COR-L47 (cell line): ENCODE measurements at regions not wholly inside any gene's neighbourhood (a gene's known extent, or its start where the extent isn't known, plus 50 kb on each side); places are given as distances from the start of the nearest gene placed in this dataset.

Experiments
- DNase-seq: peaks from one replicate; lab custom pipeline; 2025; lab: John Stamatoyannopoulos, UW

DNA sequence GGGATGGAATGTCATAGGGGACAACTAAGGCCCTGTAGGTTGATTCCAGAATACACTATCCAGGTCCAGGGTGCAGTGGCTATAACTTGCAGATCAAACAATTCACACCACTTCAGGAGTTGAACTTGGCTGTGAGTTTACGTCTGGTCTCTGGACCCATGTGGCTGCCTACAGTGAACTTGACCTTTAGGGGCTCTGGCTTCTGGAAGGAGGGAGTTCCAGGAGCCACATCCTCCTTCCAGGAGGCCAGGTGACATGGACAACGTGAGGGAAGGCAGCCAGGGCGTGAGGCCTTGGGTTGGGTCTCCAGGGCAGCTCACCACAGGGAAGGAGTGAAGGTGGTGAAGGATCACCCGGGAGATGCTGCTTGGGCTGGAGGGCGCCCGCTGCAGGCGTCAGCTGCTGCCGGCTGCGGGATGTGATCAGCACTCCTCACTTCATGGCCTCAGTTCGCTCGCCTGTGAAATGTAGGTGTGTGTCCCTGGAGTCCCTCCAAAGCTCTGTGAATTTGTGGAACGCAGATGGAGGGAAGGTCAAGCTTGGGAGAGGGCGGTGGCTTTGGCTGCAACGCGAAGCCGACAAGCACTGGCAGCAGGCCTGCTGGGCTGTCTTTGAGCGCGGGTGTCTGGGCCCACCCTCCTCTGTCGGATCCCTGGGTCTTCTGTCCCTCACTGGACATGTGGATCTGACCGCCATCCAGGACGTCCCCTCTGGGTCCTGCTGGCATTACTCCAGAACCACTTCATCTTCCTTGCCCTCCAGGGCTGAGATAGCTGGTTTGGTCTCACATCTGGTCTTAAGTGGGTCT is 146.5 kb downstream of the GLI2 start:
- DNase-seq = no peak

- DNase-seq = no peak
These were observed 148.2 kb downstream of the GLI2 start for GRCh38 chr2:120883607-120884440.

DNA sequence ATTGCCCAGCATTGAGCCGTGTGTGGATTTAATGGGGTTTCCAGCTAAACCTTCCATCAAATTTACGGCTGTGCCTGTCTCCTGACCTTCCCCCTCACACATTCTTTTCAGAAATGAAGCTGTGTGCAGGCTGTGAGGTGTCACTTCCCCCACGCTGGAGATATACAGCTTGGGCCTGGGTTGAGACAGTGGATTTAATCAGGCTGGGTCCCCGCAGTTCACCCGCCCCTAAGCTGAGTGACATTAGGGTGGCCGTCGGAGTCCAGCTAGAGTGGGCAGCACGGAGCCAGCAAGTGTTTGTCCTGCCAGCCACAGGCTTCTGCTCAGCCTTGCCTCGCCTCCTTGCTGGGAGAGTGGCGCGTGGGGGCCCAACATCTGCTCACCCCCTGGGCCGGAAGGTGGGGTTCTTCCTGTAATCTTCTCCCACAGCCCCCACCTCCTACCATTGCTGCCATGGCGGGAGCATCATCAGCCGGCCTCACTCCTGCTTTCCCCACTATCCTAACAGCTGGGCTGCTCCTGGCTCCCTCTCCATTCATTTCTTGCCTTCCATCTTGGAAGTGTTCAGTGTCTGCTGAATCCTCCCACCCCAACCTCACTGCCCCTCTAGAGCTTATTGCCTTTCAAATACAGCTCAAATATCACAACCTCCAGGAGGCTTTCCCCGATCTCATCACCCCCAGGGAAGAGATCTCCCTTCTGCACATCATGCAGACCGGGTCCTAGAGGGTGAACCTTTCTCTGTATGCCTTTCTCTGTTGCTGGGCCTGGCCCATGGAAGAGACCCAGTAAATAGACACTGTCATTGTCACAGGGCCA is 149.0 kb downstream of the GLI2 start:
- no peak for DNase-seq

DNA sequence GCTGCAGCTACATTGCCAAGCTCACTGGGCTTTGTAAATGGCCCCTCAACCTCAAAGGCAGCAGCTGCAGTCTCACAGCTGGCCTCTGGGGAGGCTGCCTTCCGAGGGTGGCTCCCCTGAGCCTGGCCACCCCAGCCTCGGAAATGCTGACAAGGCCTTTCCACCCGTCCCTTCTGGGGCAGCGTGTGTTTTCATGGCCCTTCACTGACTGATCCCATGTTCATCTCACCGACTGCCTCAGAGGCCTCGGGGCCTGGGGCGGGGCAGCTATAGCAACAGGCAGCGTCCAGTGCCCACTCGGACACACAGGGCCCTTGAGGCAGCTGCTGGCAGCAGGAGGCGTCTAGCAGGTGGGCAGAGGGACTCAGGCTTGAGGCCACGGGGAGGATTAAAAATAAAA is 149.7 kb downstream of the GLI2 start:
- no peak for DNase-seq

DNA sequence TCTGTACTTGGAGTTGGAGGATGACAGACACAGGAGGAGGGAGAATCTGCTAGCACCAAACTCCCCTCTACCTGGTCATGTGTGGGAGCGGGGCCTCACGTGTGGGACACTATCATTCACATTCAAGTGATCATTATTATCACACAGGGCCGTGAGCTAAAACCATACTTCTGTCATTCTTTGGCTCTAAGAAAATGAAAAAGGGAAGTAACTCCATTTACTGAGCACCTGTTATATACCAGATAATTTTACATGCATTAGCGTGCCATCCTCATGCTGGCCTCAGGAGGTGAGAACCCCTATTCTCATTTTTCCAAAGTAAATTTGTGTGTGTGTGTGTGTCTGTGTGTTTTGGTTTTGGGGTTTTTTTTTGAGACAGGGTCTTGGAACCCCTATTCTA is 150.1 kb downstream of the GLI2 start:
- no peak for DNase-seq

DNA sequence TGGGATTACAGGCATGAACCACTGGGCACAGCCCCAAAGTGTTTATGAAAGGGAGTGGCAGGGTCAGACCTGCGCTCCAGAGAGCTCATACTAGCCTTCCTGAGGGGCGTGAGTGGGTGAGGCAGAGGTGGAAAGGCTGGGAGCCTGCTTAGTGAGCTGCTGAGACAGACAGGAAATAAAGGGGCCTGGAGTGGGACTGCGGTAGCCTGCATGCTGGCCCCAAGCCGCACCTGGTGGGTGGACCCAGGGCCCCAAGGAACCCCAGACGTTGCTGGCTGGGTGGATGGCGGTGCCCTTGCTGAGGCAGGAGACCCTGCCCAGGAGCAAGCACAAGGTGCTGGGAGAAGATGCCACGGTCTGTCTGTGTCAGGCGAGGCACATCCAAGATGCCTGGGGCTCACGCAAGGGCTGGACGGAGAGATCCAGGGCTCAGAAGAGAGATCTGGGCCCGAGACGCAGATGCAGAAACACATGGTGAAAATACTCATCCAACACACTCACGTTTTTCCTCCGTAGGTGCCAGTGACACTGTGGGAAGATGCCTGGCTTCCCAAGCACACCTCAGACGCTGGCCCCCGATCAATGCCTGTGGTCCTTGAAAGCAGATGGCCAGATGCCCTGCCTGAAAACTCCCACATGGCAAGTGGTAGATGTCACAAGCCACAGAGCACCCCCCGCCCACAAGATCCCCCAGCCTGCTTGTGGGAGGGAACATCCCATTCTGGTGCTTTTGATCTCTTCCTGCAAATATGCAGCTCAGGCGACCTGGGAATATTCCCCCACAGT is 151.1 kb downstream of the GLI2 start:
- DNase-seq = no peak

GRCh38 chr2:120887320-120887697 is 151.6 kb downstream of the GLI2 start:
- DNase-seq = peak; percentile 86

DNA sequence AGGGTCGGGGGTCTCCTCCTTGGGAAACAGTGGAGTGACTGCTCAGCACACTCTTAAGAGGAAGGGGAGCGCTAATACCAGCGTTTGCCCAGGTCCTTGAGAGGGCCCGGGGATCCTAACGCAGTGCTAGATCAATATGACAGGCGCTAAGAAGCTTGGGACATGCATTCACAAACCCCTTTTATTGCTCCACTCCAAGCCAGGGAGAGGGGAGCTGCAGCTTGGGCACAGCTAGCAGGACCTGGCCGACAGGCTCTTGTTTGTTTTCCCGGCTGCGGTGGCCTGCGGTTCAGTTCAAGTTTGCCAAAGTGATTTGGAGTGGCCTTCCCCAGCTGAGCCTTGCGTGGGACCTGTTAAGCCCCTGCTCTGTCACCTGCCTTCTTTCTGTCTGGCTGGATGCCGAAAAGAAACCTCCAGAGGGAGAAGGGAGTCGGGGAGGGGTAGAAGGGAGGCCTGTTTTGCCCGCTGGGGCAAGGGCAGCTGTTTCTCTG is 152.1 kb downstream of the GLI2 start:
- peak; percentile 48 for DNase-seq

GRCh38 chr2:120888851-120889250 is 153.2 kb downstream of the GLI2 start:
- DNase-seq = no peak

- DNase-seq = no peak
These were observed 154.3 kb downstream of the GLI2 start for GRCh38 chr2:120889936-120890335.

GRCh38 chr2:120890566-120891360 is 155.1 kb downstream of the GLI2 start:
- DNase-seq = no peak

DNA sequence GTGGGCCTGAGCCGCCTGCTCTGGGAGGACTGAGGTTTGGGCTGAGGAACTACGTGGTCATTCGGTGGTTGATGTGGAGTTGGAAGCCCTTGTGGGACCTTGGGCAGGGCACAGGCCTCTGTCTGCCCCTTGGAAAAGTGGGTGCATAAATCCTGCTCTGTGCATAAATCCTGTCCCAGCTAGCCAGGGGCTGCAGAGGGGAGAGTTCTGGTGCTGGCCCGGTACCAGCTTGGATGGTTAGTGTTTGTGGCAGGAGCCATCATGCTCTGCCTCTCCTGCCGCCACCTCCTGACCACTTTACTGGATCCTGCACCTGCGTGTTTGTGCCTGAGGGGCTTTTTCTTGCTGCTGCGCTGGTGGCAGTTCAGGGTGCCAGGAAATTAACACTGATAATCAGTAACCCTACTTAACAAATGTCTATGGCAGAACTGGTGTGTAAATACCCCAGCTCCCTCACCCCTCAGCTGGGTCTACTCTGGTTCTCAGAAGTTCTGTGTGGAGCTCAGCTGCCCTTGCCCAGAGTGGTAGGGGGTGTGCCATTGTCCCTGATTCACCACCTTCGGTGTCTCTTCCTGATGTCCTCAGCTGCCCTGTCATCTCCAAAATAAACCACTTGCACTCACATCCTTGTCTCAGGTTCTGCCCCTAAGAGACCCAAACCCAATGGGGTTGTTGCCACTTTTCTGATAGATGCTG is 156.8 kb downstream of the GLI2 start:
- no peak for DNase-seq

- no peak for DNase-seq
These were observed 157.4 kb downstream of the GLI2 start for GRCh38 chr2:120892967-120893667.

- no peak for DNase-seq
These were observed 158.3 kb downstream of the GLI2 start for GRCh38 chr2:120893811-120894584.

GRCh38 chr2:120894966-120895365 is 159.3 kb downstream of the GLI2 start:
- no peak for DNase-seq

GRCh38 chr2:120896126-120896525 is 160.5 kb downstream of the GLI2 start:
- DNase-seq = no peak

- no peak for DNase-seq
These were observed 161.2 kb downstream of the GLI2 start for GRCh38 chr2:120896901-120897300.

- no peak for DNase-seq
These were observed 161.7 kb downstream of the GLI2 start for GRCh38 chr2:120897399-120897798.

DNA sequence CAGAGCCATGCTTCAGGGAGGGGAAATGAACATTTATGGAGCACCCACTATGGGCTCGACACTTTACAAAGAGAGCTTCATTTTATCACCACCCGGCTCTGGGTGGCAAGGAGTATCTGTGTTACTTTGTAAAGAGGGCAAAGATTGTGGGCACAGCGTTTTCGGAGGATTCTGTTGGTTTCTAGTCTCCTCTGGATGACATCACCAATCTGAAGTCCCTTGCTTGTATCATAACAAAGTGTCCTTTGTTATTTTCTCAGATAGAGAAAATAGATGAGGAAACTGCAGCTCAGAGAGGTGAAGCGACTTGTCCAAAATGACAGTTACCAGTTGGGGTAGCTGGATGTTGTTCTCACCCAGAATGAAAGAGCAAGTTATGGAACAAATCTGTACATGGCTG is 162.8 kb downstream of the GLI2 start:
- no peak for DNase-seq
